NB4 (cell line): ENCODE measurements at regions not wholly inside any gene's neighbourhood (a gene's known extent, or its start where the extent isn't known, plus 50 kb on each side); places are given as distances from the start of the nearest gene placed in this dataset.

ENCODE experiments used
- DNase-seq: peaks from one replicate; pipeline ENCODE4 v3.0.0; 2010; ENCODE audit warnings: low read depth
- H3K4me3 ChIP-seq: one replicate; pipeline ENCODE4 v1.5.1; 2011; ENCODE audit warnings: mild to moderate bottlenecking, low read depth, low read length, moderate library complexity
- MYC ChIP-seq: IDR thresholded peaks from 2 replicates; pipeline ENCODE4 v1.6.1; 2011; ENCODE audit warnings: low read depth, low read length
- POLR2A ChIP-seq: IDR thresholded peaks from 2 replicates; pipeline ENCODE4 v1.6.1; 2011; ENCODE audit warnings: mild to moderate bottlenecking; ENCODE audit not compliant: insufficient read length; ENCODE audit errors: extremely low read depth
- TF ChIP-seq, protein P1 (sequence below): IDR thresholded peaks from one replicate; pipeline ENCODE4 v1.5.1; 2012; ENCODE audit warnings: low read depth, low read length
- TF ChIP-seq, protein P2 (sequence below): IDR thresholded peaks from 2 replicates; pipeline ENCODE4 v1.6.1; 2011; ENCODE audit warnings: low read depth, low read length

DNA sequence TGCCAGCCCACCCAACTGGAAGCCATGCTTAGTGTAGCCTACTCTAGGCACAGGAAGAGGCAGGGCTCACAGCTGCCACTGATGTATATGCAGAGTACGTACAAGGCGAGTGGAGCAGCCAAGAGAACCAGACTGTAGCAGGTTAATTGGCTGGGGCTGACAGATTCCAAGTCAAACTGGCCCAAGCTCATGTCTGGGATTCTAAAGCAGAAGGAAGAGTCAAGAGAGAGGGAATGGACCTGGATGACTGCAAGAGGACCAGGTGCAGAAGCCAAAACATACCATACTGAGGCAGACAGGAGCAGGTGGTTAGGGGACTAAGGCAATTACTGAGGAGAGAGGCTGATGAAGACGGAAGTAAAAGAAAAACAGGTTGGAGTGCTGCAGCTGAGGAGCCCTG is 51.3 kb upstream of the LRRN2 start:
- TF ChIP-seq, protein P1, sequence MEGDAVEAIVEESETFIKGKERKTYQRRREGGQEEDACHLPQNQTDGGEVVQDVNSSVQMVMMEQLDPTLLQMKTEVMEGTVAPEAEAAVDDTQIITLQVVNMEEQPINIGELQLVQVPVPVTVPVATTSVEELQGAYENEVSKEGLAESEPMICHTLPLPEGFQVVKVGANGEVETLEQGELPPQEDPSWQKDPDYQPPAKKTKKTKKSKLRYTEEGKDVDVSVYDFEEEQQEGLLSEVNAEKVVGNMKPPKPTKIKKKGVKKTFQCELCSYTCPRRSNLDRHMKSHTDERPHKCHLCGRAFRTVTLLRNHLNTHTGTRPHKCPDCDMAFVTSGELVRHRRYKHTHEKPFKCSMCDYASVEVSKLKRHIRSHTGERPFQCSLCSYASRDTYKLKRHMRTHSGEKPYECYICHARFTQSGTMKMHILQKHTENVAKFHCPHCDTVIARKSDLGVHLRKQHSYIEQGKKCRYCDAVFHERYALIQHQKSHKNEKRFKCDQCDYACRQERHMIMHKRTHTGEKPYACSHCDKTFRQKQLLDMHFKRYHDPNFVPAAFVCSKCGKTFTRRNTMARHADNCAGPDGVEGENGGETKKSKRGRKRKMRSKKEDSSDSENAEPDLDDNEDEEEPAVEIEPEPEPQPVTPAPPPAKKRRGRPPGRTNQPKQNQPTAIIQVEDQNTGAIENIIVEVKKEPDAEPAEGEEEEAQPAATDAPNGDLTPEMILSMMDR: no peak
- DNase-seq: no peak
- no peak overlapping the region for H3K4me3 ChIP-seq

DNA sequence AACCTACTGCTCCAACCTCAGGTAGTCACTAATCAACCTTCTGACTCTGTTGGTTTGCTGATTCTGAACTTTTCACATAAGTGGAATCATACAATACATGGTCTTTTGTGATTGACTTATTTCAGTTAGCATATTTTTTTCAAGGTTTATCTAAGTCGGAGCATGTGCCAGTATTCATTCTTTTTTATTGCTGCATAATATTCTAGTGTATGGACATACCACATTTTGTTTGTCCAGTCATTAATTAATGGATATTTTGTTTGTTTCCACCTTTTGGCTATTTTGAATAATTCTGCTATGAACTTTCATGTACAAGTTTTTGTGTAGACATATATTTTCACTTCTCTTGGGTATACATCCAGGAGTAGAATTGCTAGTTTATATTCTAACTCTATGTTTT is 53.0 kb upstream of the LRRN2 start:
- TF ChIP-seq, protein P1: no peak
- no peak for TF ChIP-seq MYC
- TF ChIP-seq, protein P2, sequence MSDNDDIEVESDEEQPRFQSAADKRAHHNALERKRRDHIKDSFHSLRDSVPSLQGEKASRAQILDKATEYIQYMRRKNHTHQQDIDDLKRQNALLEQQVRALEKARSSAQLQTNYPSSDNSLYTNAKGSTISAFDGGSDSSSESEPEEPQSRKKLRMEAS: no peak
- TF ChIP-seq POLR2A: no peak
- H3K4me3 ChIP-seq: no peak overlapping the region
- no peak for DNase-seq

DNA sequence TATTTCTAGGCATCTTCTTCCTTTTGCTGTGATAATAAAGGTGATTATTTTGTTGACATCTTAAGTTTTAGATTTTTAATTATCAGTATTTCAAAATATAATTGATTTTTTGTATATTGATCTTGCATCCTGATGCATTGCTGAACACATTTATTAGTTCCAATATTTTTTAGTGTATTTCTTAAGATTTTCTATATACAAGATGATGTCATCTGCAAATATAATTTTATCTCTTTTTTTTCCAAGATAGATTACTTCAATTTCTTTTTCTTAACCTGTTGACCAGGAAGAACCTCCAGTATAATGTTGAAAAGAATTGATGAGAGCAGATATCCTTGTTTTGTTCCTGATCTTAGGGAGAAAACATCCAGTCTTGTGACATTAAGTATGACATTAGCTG is 54.8 kb upstream of the LRRN2 start:
- H3K4me3 ChIP-seq: no peak overlapping the region
- TF ChIP-seq, protein P1: no peak
- TF ChIP-seq POLR2A: no peak
- TF ChIP-seq, protein P2: no peak
- TF ChIP-seq MYC: no peak
- no peak for DNase-seq

DNA sequence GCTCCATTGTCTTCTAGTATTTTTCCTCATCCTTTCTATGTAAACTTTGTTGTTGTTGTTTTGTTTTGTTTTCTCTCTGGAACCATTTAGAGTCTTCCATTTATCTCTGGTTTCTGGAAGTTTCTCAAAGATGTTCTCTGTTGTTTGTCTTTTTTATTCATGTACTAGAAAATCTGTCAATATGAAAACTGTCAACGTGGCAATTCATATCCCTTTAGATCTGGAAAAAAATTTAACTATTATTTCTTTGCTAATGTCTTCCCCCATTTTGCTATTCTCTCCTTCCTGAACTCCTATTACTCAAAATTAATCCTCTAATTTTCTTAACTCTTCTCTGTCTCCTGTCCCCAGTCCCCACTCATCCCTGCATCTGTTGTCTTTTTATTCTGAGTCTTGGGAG is 55.9 kb upstream of the LRRN2 start:
- no peak overlapping the region for H3K4me3 ChIP-seq
- no peak for DNase-seq
- TF ChIP-seq POLR2A: no peak

DNA sequence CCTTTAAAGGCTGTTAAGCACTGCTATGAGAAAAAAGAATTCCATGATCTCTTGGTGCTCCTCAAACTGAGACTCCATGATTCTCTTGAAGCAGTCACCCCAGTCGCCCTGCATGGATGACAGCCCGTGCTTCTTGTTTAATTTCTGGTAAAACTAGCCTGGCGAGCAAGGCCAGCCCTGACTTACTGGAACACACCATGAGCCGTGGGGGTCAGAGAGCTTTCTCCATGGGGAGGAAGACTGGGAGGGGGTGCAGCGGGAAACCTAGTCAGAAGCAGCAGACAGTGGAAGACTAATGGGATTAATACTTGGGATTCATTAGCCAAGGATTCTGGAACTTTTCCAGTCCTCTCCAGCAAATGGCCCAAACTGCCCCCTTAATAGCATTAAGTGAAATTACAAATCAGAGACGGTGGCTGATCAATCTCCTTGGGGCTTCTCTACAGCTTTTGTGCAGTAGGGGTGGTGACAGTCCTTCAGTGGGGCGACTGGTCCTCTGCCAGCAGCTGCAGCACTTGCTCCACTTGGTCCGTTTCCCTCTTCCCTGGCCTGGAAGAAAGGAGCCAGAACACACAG is 57.2 kb upstream of the LRRN2 start:
- no peak for DNase-seq
- no peak for TF ChIP-seq MYC
- TF ChIP-seq, protein P2: no peak
- no peak for TF ChIP-seq POLR2A
- TF ChIP-seq, protein P1: no peak
- H3K4me3 ChIP-seq: no peak overlapping the region

DNA sequence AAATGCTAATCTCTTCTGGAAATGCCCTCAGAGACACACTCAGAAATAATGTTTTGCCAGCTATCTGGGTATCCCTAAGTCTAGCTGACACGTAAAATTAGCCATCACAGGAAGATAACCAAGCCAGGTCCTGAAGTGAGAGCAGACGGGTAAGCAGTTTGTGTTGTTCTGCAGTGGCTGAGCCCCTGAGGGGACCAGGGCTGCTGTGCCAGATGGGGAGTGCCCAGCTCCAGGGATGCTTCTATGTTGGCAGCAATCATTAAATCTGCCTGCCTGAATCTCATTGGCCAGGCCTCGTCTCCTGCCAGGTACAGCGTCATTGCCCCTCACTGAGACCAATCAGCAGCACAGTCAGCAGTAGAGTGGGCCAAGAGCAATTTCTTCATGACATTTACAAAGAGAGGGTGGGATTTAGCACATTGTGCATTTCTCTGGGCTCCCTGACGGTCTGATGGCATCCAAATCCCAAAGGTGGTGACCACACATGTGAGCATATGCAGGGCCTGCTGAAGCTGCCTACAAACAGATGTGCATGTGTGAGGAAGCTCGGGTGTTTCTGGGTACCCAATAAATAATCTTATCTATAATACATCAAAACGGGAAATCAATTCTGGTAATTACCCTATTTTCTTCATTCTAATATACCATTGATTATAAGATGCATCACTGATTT is 58.7 kb upstream of the LRRN2 start:
- H3K4me3 ChIP-seq: no peak overlapping the region
- no peak for DNase-seq
- TF ChIP-seq POLR2A: no peak
- TF ChIP-seq, protein P2: no peak
